A673 (cell line): ENCODE measurements at regions not wholly inside any gene's neighbourhood (a gene's known extent, or its start where the extent isn't known, plus 50 kb on each side); places are given as distances from the start of the nearest gene placed in this dataset.

Experiments used
- CTCF ChIP-seq: fragments of 300-800, 200-600 bp; sonication (generic); conservative IDR thresholded peaks from 2 replicates; pipeline ENCODE4 v1.5.1; 2017; ENCODE audit warnings: low read depth, mild to moderate bottlenecking, antibody characterized with exemption, low read length, moderate library complexity, mixed read lengths
- EZH2 ChIP-seq: fragments of 200-600 bp; sonication (generic); IDR thresholded peaks from 2 replicates; pipeline ENCODE4 v1.6.1; 2017; ENCODE audit warnings: borderline replicate concordance, low read depth, mild to moderate bottlenecking, mixed read lengths, antibody characterized with exemption, low read length; ENCODE audit not compliant: poor library complexity, severe bottlenecking

- TF ChIP-seq CTCF (no peak), EZH2 (no peak)
These were observed 748.7 kb downstream of the TNS3 start for GRCh38 chr7:46833197-46833596.
